ENCODE measurements at regions not wholly inside any gene's neighbourhood (a gene's known extent, or its start where the extent isn't known, plus 50 kb on each side); places are given as distances from the start of the nearest gene placed in this dataset.

- TF ChIP-seq CTCF (IDR thresholded peaks at IDR 0.05; ENCODE audit: insufficient read depth, low read length, poor library complexity, severe bottlenecking) (no peak), EZH2phosphoT487 (conservative IDR thresholded peaks at IDR 0.05; ENCODE audit: low read length) (no peak)
Observed at GRCh38 chr1:172954476-172955150, 96.1 kb downstream of the TNFSF18 start.

Measured in SU-DHL-6 (cell line).